ENCODE measurements at regions not wholly inside any gene's neighbourhood (a gene's known extent, or its start where the extent isn't known, plus 50 kb on each side); places are given as distances from the start of the nearest gene placed in this dataset.

DNA sequence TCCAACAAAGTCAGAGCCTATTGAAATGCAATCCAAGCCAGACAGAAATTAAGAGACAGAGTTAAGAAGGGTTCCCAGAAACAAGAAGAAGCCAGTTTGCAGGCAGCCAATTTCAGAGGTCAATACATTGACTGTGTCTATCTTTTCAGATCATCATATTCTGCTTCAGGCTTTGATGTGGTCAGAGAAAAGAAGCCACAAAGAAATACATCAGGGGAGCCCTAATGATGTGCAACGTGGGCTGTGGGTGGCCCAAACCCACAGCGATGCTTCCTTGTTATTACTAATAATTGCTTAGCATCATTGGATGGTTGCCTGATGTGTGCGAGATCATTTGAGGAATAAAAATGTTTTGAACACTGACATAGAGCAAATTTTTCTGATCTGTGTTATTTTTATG is 99.0 kb upstream of the DUSP21 start:
- TF ChIP-seq, protein P1, sequence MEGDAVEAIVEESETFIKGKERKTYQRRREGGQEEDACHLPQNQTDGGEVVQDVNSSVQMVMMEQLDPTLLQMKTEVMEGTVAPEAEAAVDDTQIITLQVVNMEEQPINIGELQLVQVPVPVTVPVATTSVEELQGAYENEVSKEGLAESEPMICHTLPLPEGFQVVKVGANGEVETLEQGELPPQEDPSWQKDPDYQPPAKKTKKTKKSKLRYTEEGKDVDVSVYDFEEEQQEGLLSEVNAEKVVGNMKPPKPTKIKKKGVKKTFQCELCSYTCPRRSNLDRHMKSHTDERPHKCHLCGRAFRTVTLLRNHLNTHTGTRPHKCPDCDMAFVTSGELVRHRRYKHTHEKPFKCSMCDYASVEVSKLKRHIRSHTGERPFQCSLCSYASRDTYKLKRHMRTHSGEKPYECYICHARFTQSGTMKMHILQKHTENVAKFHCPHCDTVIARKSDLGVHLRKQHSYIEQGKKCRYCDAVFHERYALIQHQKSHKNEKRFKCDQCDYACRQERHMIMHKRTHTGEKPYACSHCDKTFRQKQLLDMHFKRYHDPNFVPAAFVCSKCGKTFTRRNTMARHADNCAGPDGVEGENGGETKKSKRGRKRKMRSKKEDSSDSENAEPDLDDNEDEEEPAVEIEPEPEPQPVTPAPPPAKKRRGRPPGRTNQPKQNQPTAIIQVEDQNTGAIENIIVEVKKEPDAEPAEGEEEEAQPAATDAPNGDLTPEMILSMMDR (IDR thresholded peaks at IDR 0.05) = no peak
- no peak for TF ChIP-seq EZH2 (IDR thresholded peaks at IDR 0.05; ENCODE audit: borderline replicate concordance, insufficient read depth, low read depth, low read length, poor library complexity, severe bottlenecking)
